ENCODE measurements at regions not wholly inside any gene's neighbourhood (a gene's known extent, or its start where the extent isn't known, plus 50 kb on each side); places are given as distances from the start of the nearest gene placed in this dataset.
"Not testable (repeated sequence)": the region's sequence is repeated elsewhere in the genome, so short reads cannot be mapped to it uniquely, and the experiment has no call there.

- DNase-seq (ENCODE audit: low read depth in 2 of 2), result no peak
Measured at GRCh38 chr1:245062741-245063305, 92.0 kb upstream of the KIF26B start.

GRCh38 chr1:245061808-245062207, 93.0 kb upstream of the KIF26B start:
- not testable (repeated sequence) for DNase-seq (ENCODE audit: low read depth in 2 of 2)

- peak in 1 of 2 donors; percentile 68 for DNase-seq (ENCODE audit: low read depth in 2 of 2)
Measured at GRCh38 chr1:245060684-245061374, 94.0 kb upstream of the KIF26B start.

DNA sequence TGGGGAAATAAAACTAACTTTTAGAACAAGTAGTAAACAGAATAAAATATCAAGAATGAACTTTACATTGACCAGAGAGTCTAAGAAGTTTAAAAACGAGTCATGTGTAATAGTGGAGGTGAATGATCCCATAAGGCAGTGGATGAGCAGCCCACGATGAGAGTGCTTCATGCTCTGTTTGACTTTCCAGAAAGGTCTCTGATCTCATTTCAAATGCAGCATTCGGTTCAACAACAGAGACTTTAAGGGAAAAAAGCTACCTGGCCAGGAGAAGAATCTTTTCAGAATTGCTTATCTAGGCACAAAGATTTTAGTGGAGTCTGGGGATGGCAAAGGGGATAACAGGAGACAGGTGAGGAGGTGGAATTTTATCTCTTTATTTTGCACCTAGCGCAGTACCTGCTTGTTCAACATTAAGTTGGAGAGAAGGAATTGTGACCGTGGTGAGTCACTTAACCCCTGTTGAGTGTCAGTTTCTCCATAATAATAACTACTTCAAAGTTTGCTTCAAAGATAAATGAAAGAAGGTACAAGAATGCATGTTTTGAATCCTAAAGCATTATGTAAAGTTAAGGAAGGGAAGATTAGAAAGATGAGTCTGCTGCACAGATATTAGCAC, 94.9 kb upstream of the KIF26B start:
- no peak for DNase-seq (ENCODE audit: low read depth in 2 of 2)

DNA sequence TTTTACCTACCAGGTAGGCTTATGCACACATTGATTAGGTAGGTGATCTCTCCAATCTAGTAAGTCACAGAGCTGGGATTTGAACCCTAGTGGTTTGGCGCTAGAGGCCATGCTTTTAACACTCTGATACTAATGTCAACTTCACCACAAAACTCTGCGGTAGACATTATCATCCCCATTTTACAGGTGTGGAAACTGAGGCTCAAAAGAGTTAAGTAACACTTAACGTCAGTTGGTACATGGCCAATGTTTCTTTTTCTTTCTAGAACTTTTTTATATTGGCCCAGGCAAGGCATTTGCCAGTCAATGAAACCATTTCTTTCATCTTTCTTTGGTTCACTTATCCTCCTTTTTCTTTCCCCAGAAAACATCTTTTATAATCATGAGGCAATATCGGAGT, 95.9 kb upstream of the KIF26B start:
- DNase-seq (ENCODE audit: low read depth in 2 of 2), result no peak

DNA sequence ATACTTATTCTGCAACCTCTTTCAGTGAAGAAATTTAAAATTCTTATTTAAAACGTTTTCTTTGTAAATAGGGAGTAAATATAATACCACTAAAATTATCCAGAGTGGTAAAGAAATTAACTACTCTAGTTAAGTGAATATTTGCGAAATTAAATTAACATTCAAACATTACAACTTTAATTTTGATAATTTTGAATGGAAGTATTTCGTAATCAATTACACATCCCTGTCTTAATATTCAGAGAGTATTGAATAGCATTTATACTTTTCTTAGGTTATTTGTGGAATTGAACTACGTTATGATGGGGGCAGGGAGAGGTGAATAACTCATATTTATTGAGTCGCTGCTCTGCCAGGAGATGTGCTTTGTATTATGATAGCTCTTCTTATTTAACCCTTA, 96.3 kb upstream of the KIF26B start:
- no peak for DNase-seq (ENCODE audit: low read depth in 2 of 2)

- DNase-seq (ENCODE audit: low read depth in 2 of 2), result no peak
Measured at GRCh38 chr1:245056913-245057312, 97.9 kb upstream of the KIF26B start.

DNA sequence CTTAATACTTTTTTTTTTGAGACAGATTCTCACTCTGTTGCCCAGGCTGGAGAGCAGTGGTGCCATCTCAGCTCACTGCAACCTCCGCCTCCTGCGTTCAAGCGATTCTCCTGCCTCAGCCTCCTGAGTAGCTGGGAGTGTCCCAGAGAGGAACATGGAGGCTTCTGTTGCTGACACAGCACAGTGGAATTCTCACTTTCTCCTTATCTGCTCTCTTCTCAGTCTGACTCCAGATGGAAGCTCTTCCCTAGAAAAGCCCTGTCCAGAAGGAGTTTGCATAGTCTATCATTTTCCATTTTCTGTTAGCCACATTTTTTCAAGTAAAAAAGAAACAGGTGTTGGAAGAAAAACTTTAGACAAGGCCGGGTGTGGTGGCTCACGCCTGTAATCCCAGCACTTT, 98.5 kb upstream of the KIF26B start:
- not testable (repeated sequence) for DNase-seq (ENCODE audit: low read depth in 2 of 2)

DNA sequence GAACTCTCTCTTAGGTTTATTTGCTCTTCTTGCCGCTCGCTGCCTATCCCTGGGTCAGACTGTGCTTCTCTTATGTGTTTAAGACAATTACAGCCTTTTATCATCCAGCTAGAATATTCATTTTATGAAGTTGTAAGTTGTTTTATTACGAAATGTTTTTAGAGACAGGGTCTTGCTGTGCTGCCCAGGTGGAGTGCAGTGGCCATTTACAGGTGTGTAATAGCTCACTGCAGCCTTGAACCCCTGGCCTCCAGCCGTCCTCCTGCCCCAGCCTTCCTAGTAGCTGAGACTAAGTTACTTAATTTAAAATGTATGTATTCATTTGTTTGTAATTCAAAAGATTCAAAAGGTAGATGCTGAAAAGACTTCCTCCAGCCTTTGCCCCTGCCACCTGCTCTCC, 99.0 kb upstream of the KIF26B start:
- no peak for DNase-seq (ENCODE audit: low read depth in 2 of 2)

DNA sequence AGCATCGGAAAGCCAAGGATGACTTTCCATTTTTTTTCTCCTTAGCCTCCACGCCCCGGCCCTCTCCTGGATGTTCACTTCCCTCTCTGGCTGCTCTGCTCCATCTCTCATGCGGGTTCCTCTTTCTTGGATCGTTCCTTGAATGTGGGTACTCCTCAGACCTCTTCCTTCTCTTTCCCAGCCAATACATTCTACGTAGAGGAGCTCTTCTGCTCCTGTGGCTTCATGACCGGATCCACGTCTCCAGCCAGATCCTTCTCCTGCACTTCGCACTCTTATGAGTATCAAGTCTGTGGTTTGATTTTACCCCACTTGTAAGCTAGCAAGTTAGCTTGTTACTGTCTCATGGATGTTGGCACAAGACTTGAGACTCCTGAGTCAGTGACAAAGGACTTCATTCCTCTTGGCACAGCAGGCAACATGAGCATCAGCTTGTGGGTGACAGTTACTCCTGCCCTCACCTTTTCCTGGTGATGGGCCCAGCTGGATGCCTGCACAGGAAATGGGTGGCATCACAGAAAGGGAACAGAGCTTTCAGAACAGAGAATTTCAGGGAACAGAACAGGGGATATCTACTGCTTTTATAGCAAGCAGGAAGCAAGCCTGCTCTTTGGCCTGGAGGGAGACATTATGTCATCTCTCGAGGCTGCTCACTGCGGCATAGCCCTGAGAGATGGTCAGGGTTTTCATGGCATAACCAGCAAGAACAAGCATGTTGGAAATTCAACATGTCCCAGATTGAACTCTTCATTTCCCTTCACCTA, 100.1 kb upstream of the KIF26B start:
- DNase-seq (ENCODE audit: low read depth in 2 of 2), result no peak

GRCh38 chr1:245054105-245054504, 100.7 kb upstream of the KIF26B start:
- no peak for DNase-seq (ENCODE audit: low read depth in 2 of 2)

GRCh38 chr1:245052258-245052657, 102.5 kb upstream of the KIF26B start:
- DNase-seq (ENCODE audit: low read depth in 2 of 2), result no peak

- DNase-seq (ENCODE audit: low read depth in 2 of 2), result no peak
Measured at GRCh38 chr1:245051349-245052221, 103.2 kb upstream of the KIF26B start.

DNA sequence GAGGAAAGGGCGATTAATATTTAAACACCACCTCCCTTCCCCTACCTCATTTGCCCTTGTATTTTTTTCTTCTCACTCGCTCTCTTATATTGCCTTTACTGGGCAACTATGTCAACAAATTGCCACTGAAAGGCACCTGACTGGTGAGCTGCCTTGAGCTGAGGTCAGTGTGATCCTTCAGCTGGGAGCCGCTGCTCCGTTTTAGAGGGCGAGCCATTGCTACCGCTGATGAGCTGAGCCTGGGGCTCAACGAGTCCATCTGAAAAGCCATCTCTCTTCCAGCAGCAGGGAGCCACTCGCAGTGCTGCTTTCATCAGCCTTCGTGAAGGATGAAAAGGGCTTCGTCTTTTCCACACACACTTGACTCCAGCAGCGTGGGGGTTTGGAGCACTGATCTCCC, 108.0 kb upstream of the KIF26B start:
- no peak for DNase-seq (ENCODE audit: low read depth in 2 of 2)

- no peak for DNase-seq (ENCODE audit: low read depth in 2 of 2)
Measured at GRCh38 chr1:245046315-245046714, 108.5 kb upstream of the KIF26B start.

GRCh38 chr1:245045087-245045881, 109.5 kb upstream of the KIF26B start:
- peak in 1 of 2 donors; percentile 3 for DNase-seq (ENCODE audit: low read depth in 2 of 2)

DNA sequence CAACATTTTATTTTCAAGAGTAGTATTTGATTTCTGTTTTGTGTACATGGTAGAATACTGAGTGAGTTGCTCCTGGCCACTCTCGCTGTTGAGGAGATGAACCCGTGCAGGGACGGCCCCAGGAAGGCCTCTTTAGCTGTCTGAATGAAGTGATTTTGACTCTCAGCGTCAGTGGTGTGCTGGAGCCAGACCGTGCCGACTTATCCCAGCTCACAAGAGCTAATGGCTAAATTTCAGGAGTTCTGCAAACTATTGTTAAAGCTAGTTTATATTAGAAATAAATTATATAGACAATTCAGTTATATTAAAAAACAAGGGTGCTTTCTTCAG, 111.2 kb upstream of the KIF26B start:
- no peak for DNase-seq (ENCODE audit: low read depth in 2 of 2)

DNA sequence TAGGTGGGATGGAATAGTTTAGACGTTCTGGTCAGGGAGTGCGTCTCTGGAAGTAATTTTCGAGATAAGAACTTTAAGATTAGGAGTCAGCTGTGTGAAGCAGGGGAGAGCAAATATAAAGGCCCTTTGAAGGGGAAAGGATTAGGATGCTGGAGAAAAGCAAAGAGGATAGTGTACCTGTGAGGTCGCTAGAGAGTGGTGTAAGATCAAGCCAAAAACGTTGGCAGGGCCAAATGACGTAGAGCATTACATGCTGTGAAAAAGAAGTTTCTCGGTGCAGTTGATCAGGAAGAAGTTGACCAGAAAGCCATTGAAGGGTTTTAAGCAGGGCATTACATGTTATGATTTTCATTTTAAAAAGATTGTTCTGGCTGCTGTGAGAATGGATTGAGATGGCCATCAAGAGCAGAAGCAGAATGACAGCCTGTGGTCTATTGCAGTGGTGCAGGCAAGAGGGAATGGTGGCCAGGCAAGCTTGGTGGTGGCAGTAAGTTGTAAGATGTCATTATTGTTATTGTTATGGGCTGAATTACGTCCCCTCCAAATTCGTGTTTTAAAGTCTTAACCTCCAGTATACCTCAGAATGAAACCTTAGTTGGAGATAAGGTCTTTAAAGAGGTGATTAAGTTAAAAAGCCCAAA, 113.6 kb upstream of the KIF26B start:
- DNase-seq (ENCODE audit: low read depth in 2 of 2), result no peak

- DNase-seq (ENCODE audit: low read depth in 2 of 2), result no peak
Measured at GRCh38 chr1:245039196-245039595, 115.6 kb upstream of the KIF26B start.

DNA sequence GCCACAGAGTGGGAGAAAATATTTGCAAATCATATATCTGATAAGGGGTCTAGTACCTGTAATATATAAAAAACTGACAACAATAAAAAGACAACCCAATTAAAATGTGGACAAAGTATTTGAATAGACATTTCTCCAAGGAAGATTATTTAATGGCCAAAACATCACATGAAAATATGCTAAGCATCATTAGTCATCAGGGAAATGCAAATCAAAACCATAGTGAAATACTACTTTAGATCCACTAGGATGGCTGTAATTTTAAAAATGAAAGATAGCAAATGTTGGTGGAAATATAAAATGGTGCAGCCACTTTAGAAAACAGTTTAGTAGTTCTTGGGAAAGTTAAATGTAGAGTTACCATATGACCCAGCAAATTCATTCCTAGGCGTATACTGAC, 118.7 kb upstream of the KIF26B start:
- DNase-seq (ENCODE audit: low read depth in 2 of 2), result no peak
